Hematopoietic multipotent progenitor cell treated with erythropoietin and hydrocortisone succinate and interleukin-3 and kit ligand, for 15 days (in vitro differentiated cells): ENCODE measurements at regions not wholly inside any gene's neighbourhood (a gene's known extent, or its start where the extent isn't known, plus 50 kb on each side); places are given as distances from the start of the nearest gene placed in this dataset.

Experiments used
- DNase-seq: peaks from one replicate; pipeline ENCODE4 v3.0.0-alpha.2; 2015; ENCODE audit warnings: low spot score

GRCh38 chr17:12376276-12376675, 289.4 kb upstream of the MYOCD start:
- DNase-seq, result no peak

DNA sequence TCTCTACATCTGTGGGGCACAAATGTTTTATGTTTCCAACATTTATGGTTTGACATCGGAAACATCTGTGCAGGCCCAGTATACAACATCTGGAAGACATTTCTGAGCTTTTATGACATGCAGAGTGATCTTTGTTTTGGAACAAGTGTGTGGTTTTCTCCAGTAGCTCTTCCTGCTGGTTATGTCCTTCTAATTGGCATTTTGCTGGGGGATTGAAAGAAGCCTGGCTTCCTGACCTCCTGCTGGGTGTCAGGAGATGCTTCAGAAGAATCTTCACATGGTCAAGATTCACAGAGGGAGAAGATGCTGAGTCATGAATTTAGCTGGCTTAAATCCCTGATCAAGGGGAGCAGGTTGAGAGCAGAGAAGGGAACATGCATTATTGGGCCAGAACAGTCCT, 279.5 kb upstream of the MYOCD start:
- DNase-seq, result no peak

- no peak for DNase-seq
These were observed 277.5 kb upstream of the MYOCD start for GRCh38 chr17:12388226-12388625.

DNA sequence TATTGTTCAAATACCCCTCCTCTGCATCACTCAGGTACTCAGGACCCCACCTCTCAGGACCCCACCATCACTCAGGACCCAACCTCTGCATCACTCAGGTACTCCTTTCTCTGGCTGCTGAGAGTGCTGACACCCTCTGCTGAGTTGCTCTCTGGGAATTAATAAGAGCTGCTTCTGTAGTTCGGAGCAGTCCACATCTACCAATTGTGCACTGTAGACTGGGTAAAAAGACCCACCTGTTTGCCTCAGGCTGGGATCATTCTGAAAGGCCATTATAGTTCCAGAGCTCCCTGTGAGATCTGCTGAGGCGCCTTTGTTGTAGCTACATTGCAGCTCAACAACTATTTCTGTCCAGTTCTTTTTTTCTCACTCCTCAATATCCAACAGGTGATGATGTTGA, 276.3 kb upstream of the MYOCD start:
- no peak for DNase-seq

- DNase-seq, result no peak
These were observed 275.1 kb upstream of the MYOCD start for GRCh38 chr17:12390631-12391030.

GRCh38 chr17:12391468-12391867, 274.2 kb upstream of the MYOCD start:
- no peak for DNase-seq

DNA sequence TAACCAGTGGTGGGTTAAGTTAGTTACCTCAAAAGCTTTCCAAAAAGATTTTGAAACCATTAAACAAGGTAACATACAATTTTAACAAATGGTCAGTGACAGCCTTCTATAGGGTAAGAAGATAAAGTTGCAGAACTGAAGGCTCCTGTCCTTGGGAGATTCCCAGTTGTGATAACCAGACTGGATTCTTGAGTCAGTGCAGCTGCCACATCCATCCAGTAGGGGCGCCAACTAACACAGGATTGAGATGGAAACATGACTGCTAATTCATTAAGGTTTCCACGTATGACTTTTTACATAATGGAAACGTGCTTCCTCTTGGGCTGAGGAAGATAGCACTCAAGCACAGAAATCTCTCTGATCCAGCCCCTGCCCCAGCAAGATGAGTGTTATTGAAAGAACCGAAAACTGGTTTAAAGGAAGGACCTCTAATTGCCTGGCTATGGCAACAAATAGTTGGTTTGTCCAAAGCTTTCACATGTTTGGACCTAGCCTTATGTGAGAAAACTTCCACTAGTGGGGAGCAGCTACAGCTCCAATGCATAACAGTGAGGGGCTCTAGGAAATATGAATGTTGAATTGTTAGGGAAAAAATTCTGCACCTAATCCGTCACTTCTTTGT, 269.8 kb upstream of the MYOCD start:
- no peak for DNase-seq

DNA sequence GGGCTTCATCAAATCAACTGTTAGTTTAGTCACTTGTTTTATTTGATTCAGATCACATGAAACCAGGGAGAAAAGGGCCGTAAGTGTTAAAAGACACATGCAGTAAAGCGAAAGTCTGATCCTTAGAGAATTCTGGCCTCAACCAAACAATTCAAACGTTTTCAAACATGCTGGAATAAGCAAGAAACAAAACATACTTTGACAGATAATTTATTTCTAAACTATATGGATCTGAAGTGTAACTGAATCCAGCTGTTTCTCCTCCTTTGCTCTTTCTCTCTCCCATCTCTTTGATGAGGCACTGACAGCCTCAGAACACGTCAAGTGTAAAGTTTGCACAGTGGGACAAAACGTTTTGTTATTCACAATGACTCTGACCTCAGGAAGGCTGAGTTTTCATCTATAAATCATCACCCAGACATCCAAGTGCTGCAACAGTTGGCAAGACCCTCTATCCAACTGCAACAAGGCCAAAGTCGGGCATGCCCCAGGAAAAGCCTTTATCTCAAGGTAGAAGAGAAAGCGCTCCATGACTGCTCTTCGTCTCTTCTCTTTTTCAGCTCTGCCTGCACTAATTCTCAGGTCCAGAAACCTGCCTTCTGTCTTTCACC, 267.1 kb upstream of the MYOCD start:
- no peak for DNase-seq

GRCh38 chr17:12402963-12403622, 262.6 kb upstream of the MYOCD start:
- DNase-seq, result no peak

DNA sequence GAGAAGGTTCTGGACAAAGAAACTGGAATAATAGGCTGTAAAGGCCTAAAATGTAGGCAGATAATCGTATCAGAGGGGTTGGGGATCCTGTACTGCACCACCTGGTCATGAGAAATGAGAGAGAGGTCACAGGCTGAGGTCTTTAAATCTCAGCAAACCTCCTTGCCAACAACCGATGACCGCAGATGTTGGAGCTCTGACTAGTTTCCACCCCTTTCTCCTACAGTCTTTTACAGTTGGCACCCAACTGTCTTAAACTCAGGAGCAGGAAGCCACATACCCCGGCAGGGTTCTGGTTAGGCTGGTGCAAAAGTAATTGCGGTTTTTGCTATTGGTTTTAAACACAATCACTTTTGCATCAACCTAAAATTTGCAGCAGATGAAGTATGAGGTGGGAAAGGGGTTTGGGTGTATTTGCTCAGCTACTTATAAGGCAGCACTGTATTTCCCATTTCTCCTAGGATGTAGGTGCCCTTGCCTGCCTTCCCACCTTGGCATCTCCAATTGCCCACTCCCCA, 261.8 kb upstream of the MYOCD start:
- DNase-seq, result no peak

DNA sequence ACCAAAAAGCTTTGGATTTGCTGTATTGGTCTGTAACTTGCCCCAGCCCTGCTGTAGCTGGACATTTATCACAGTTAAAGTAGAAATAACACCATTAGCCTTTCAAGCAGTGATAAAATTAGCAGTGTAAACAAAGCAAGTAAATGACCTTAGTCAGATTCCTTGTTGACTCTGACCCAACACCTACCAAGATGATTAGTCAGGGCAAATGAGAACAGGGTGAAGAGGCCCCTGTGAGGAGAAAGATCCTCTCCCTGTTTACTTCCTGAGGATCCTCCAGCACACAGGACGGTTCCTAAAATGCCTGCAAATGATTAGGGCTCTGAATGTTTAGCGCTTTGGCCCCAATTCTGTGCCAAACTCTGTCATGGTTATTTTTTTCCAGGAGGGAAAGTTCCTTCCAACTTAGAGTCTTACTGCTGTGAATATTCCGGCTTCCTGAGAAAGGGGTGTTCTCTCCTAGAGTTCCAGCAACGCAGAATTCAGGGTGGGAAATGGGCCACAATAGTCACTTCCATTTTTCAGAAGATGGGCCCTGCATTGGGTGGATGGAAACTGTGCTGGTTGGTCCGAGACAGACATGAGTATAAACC, 259.0 kb upstream of the MYOCD start:
- DNase-seq, result no peak

DNA sequence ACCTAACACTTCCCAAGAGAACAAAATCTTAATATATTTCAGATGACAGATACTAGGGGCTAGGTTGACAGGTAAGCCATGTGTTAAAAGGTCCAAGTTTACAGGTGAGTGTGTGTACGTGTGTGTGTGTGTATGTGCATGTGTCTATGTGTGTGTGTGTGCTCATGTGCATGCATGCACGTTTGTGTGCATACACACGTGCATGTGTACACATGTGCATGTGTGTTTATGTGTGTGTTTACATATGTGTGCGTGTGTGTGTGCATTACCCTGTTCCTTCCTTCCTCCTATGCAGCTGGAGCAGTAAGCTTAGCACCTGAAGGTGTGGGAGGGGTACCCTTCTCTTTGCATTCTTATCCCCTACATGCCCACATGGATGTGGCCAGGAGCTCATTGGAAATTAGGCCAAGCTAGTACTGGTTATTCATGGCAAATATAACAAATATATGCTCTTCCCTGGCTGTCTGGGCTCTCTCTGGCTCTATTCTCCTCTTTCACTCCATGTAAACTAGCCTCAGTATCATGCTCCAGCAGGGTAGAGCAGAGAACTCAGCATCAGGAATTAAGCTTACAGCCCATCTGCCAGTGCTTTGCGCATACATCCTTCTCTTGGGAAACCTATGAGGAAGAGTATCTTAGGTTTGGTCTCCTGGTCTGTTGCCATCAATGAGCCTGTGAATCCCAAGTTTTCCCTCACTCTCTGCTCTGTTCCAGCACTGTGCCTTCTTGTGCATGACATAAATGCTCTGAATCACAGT, 258.0 kb upstream of the MYOCD start:
- no peak for DNase-seq

- no peak for DNase-seq
These were observed 256.6 kb upstream of the MYOCD start for GRCh38 chr17:12409082-12409481.

DNA sequence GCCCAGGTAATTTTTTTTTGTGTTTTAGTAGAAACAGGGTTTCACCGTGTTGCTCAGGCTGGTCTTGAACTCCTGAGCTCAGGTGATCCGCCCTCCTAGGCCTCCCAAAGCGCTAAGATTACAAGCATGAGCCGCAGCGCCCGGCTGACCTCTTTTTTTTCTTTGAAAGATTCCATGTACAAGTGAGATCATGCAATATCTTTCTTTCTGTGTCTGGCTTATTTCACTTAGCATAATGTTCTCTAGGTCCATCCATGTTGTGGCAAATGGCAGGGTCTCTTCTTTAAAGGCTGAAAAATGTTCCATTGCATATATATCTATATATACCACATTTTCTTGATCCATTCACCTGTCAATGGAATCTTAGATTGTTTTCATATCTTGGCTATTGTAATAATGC, 255.0 kb upstream of the MYOCD start:
- no peak for DNase-seq

GRCh38 chr17:12415031-12415430, 250.7 kb upstream of the MYOCD start:
- DNase-seq, result no peak

DNA sequence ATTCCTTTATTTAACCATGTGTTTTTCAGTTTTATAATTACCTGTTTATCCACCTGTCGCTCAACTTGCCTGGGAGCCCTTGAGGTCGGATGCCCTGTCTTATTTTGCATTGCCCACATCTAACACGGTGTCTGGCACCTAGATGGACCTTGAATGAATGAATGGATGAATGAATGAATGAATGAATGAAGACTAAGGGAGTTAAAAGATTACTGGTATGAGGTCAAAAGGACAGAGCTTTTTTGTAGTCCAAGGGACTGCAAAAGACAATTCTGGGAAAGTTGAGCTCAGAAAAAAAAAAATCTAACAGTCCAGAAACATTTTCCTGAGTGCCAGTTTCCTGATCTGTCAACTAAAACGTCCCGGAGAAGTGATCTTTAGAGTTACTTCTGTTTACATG, 244.6 kb upstream of the MYOCD start:
- DNase-seq, result no peak

- DNase-seq, result no peak
These were observed 243.9 kb upstream of the MYOCD start for GRCh38 chr17:12421646-12422306.

GRCh38 chr17:12422651-12423050, 243.0 kb upstream of the MYOCD start:
- no peak for DNase-seq

DNA sequence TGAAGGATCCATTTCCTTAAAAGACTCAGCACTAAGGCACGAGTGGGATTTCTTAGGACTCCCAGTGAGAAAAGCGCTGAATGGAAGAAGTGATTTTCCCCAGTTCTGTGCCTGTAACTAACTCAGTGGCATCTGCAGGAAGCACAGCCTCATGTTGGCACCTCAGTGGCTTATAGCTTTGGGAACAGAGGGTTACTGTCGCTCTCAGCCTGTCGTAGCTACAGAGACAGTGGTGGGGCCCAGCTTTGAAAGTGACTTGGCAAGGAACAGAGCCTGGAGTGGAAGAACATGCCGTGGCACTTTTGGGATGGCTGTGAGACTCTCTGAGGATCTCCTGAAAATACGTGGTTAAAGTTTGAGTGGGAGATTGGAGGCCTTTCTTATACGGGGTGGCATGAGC, 242.4 kb upstream of the MYOCD start:
- no peak for DNase-seq

- DNase-seq, result no peak
These were observed 236.6 kb upstream of the MYOCD start for GRCh38 chr17:12429116-12429515.

- DNase-seq, result no peak
These were observed 234.5 kb upstream of the MYOCD start for GRCh38 chr17:12431188-12431587.

- DNase-seq, result no peak
These were observed 227.5 kb upstream of the MYOCD start for GRCh38 chr17:12438212-12438611.
